A673 (cell line): ENCODE measurements at regions not wholly inside any gene's neighbourhood (a gene's known extent, or its start where the extent isn't known, plus 50 kb on each side); places are given as distances from the start of the nearest gene placed in this dataset.

Experiments used
- EZH2 ChIP-seq: fragments of 200-600 bp; sonication (generic); IDR thresholded peaks from 2 replicates; pipeline ENCODE4 v1.6.1; 2017; ENCODE audit warnings: borderline replicate concordance, low read depth, mild to moderate bottlenecking, mixed read lengths, antibody characterized with exemption, low read length; ENCODE audit not compliant: poor library complexity, severe bottlenecking
- TF ChIP-seq, protein P1 (sequence below): fragments of 300-800, 200-600 bp; sonication (generic); conservative IDR thresholded peaks from 2 replicates; pipeline ENCODE4 v1.5.1; 2017; ENCODE audit warnings: low read depth, mild to moderate bottlenecking, antibody characterized with exemption, low read length, moderate library complexity, mixed read lengths

GRCh38 chr3:51621091-51621892, 49.8 kb upstream of the TEX264 start:
- TF ChIP-seq, protein P1, sequence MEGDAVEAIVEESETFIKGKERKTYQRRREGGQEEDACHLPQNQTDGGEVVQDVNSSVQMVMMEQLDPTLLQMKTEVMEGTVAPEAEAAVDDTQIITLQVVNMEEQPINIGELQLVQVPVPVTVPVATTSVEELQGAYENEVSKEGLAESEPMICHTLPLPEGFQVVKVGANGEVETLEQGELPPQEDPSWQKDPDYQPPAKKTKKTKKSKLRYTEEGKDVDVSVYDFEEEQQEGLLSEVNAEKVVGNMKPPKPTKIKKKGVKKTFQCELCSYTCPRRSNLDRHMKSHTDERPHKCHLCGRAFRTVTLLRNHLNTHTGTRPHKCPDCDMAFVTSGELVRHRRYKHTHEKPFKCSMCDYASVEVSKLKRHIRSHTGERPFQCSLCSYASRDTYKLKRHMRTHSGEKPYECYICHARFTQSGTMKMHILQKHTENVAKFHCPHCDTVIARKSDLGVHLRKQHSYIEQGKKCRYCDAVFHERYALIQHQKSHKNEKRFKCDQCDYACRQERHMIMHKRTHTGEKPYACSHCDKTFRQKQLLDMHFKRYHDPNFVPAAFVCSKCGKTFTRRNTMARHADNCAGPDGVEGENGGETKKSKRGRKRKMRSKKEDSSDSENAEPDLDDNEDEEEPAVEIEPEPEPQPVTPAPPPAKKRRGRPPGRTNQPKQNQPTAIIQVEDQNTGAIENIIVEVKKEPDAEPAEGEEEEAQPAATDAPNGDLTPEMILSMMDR, result no peak
- TF ChIP-seq EZH2, result no peak
